Keratinocyte (primary cell): ENCODE measurements at regions not wholly inside any gene's neighbourhood (a gene's known extent, or its start where the extent isn't known, plus 50 kb on each side); places are given as distances from the start of the nearest gene placed in this dataset.

ENCODE experiments used
- DNase-seq: peaks from one replicate; pipeline ENCODE4 v3.0.0-alpha.2; 2011; ENCODE audit warnings: low read depth, missing footprints, low spot score
- FAIRE-seq: peaks from 2 replicates; lab custom pipeline; 2011; peaks lifted over from hg19 to GRCh38; lab: Jason Lieb, UNC
- H2AFZ ChIP-seq: 2 replicates; pipeline ENCODE4 v1.6.0; 2012; ENCODE audit warnings: low read length, control low read depth, inconsistent platforms; ENCODE audit not compliant: control insufficient read depth
- H3K27ac ChIP-seq: 2 replicates; pipeline ENCODE4 v1.5.1; 2011; ENCODE audit warnings: low read length; ENCODE audit not compliant: control insufficient read depth, insufficient read depth
- H3K27me3 ChIP-seq: 3 replicates; pipeline ENCODE4 v1.6.0; 2011; ENCODE audit warnings: low read length; ENCODE audit not compliant: control insufficient read depth, insufficient read depth; ENCODE audit errors: extremely low read depth
- H3K36me3 ChIP-seq, 2 experiments: 2 replicates in 1 of 2; 3 replicates in 1 of 2; pipeline ENCODE4 v1.5.1; 2011; ENCODE audit warnings: low read length in 2 of 2, mild to moderate bottlenecking in 1 of 2; ENCODE audit not compliant: control insufficient read depth in 2 of 2, insufficient read depth in 2 of 2; ENCODE audit errors: extremely low read depth in 1 of 2
- H3K4me1 ChIP-seq: 3 replicates; pipeline ENCODE4 v1.5.1; 2011; ENCODE audit warnings: low read length; ENCODE audit not compliant: control insufficient read depth, insufficient read depth; ENCODE audit errors: extremely low read depth
- H3K4me2 ChIP-seq: 3 replicates; pipeline ENCODE4 v1.6.0; 2011; ENCODE audit warnings: low read depth, low read length; ENCODE audit not compliant: control insufficient read depth, insufficient read depth; ENCODE audit errors: extremely low read depth
- H3K4me3 ChIP-seq, 3 experiments: fragments of 200-600 bp in 1 of 3; sonication (generic) in 1 of 3; 2 replicates in 2 of 3; 3 replicates in 1 of 3; pipeline ENCODE4 v1.5.1; 2011 to 2016; ENCODE audit warnings: low read length in 3 of 3, mild to moderate bottlenecking in 3 of 3, control low read depth in 2 of 3, inconsistent platforms in 1 of 3, low read depth in 1 of 3, mixed read lengths in 1 of 3, mixed run types in 1 of 3, moderate library complexity in 1 of 3; ENCODE audit not compliant: control insufficient read depth in 2 of 3, insufficient read depth in 2 of 3; ENCODE audit errors: extremely low read depth in 1 of 3
- H3K79me2 ChIP-seq: 2 replicates; pipeline ENCODE4 v1.6.0; 2012; ENCODE audit warnings: low read length; ENCODE audit not compliant: control insufficient read depth, insufficient read depth
- H3K9ac ChIP-seq: 3 replicates; pipeline ENCODE4 v1.6.0; 2011; ENCODE audit warnings: low read length; ENCODE audit not compliant: control insufficient read depth, insufficient read depth; ENCODE audit errors: extremely low read depth
- H3K9me1 ChIP-seq: 3 replicates; pipeline ENCODE4 v1.6.0; 2011; ENCODE audit warnings: low read length; ENCODE audit not compliant: control insufficient read depth, insufficient read depth; ENCODE audit errors: extremely low read depth
- H3K9me3 ChIP-seq: 2 replicates; pipeline ENCODE4 v1.5.1; 2012; ENCODE audit warnings: low read depth, low read length; ENCODE audit not compliant: control insufficient read depth
- H4K20me1 ChIP-seq: 3 replicates; pipeline ENCODE4 v1.6.0; 2011; ENCODE audit warnings: low read length; ENCODE audit not compliant: control insufficient read depth, insufficient read depth; ENCODE audit errors: extremely low read depth
- EZH2 ChIP-seq: IDR thresholded peaks from one replicate; pipeline ENCODE4 v1.6.1; 2012; ENCODE audit warnings: inconsistent platforms, mild to moderate bottlenecking, low read length, moderate library complexity
- dilution Hi-C: fragments of 300-500 bp; cut with MboI; formaldehyde crosslinking; loops from one replicate; pipeline ENCODE4 v1.7.0; 2020; ENCODE audit warnings: low sequenced_read_pairs; ENCODE audit not compliant: extremely low pct_ligation_motif_present
- TF ChIP-seq, protein P1 (sequence below), 3 experiments: IDR thresholded peaks in 1 of 3; conservative IDR thresholded peaks in 1 of 3; optimal IDR thresholded peaks in 1 of 3; 2 replicates in 2 of 3; 3 replicates in 1 of 3; pipeline versions ENCODE3 to v1.5.1; 2011; ENCODE audit warnings: low read length in 3 of 3, mild to moderate bottlenecking in 3 of 3, moderate library complexity in 2 of 3, control low read depth in 1 of 3, inconsistent platforms in 1 of 3; ENCODE audit not compliant: insufficient read depth in 2 of 3; ENCODE audit errors: extremely low read depth in 1 of 3

DNA sequence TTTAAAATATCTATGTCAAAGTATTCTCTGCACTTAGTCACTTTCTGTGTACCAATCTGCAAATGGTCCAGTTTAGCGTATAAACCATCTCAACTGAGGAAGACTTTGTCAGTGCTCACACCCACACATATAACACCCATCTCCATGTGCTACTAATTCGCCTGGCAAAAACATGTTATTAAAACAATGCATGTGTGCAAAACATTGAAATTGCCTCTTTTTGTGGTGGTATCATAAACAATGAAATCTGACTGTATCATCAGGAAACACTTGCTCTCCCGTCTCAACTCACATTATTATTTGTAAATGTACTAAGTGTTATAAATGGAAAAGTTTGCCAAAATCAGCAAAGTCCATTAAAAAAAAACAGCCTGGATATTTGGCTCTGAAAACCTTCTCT lies 105.9 kb upstream of the FOXC1 start:
- dilution Hi-C loops: no loop called here
- TF ChIP-seq EZH2: no peak
- TF ChIP-seq, protein P1, sequence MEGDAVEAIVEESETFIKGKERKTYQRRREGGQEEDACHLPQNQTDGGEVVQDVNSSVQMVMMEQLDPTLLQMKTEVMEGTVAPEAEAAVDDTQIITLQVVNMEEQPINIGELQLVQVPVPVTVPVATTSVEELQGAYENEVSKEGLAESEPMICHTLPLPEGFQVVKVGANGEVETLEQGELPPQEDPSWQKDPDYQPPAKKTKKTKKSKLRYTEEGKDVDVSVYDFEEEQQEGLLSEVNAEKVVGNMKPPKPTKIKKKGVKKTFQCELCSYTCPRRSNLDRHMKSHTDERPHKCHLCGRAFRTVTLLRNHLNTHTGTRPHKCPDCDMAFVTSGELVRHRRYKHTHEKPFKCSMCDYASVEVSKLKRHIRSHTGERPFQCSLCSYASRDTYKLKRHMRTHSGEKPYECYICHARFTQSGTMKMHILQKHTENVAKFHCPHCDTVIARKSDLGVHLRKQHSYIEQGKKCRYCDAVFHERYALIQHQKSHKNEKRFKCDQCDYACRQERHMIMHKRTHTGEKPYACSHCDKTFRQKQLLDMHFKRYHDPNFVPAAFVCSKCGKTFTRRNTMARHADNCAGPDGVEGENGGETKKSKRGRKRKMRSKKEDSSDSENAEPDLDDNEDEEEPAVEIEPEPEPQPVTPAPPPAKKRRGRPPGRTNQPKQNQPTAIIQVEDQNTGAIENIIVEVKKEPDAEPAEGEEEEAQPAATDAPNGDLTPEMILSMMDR (optimal IDR thresholded peaks at IDR 0.05 in 1 of 3, IDR thresholded peaks at IDR 0.05 in 1 of 3, conservative IDR thresholded peaks at IDR 0.05 in 1 of 3; ENCODE audit: extremely low read depth in 1 of 3, insufficient read depth in 2 of 3, low read length in 3 of 3): no peak
- H3K9ac ChIP-seq: no peak overlapping the region
- H3K79me2 ChIP-seq: no peaks in the 10 kb centered on the region
- H3K4me2 ChIP-seq: no peak overlapping the region
- no peak overlapping the region for H3K4me3 ChIP-seq
- no peaks in the 10 kb centered on the region for H3K36me3 ChIP-seq
- peaks cover 13% of the 10 kb centered on the region for H3K27me3 ChIP-seq
- H4K20me1 ChIP-seq: no peaks in the 10 kb centered on the region
- no peaks in the 10 kb centered on the region for H3K4me1 ChIP-seq
- no peaks in the 10 kb centered on the region for H3K9me1 ChIP-seq
- H3K27ac ChIP-seq: no peak overlapping the region
- FAIRE-seq: no peak
- no peak overlapping the region for H2AFZ ChIP-seq
- DNase-seq: no peak
- H3K9me3 ChIP-seq: no peaks in the 10 kb centered on the region

DNA sequence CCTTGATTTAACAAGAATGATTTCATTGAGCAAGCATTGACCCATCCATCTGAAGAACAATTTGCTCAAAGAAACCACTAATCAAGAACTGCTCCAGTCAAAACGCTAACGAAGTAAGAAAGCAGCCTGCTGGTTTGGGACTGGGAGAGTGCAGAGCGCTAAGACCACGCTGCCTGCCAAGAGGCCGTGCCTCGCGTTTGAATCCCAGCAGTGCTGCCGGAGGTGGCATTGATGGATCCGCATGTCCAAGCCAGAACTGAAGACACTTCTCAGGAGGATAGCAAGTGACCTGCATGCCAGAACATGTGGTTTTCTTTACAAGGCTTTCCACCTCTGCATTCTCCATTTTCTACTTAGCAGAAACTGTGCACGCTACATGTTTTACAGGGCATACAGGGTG lies 105.2 kb upstream of the FOXC1 start:
- H3K27me3 ChIP-seq: peaks cover 13% of the 10 kb centered on the region
- H3K4me1 ChIP-seq: no peaks in the 10 kb centered on the region
- H3K79me2 ChIP-seq: no peaks in the 10 kb centered on the region
- no peaks in the 10 kb centered on the region for H3K9me1 ChIP-seq
- TF ChIP-seq EZH2: no peak
- TF ChIP-seq, protein P1 (optimal IDR thresholded peaks at IDR 0.05 in 1 of 3, IDR thresholded peaks at IDR 0.05 in 1 of 3, conservative IDR thresholded peaks at IDR 0.05 in 1 of 3; ENCODE audit: extremely low read depth in 1 of 3, insufficient read depth in 2 of 3, low read length in 3 of 3): no peak
- H3K4me3 ChIP-seq: no peak overlapping the region
- H4K20me1 ChIP-seq: no peaks in the 10 kb centered on the region
- dilution Hi-C loops: no loop called here
- H3K4me2 ChIP-seq: no peak overlapping the region
- no peak for FAIRE-seq
- no peak overlapping the region for H3K9ac ChIP-seq
- H3K36me3 ChIP-seq: no peaks in the 10 kb centered on the region
- H3K27ac ChIP-seq: no peak overlapping the region
- DNase-seq: no peak
- no peaks in the 10 kb centered on the region for H3K9me3 ChIP-seq
- no peak overlapping the region for H2AFZ ChIP-seq
